GM12892 (cell line): ENCODE measurements at regions not wholly inside any gene's neighbourhood (a gene's known extent, or its start where the extent isn't known, plus 50 kb on each side); places are given as distances from the start of the nearest gene placed in this dataset.

Experiments
- POLR2A ChIP-seq: IDR thresholded peaks from 2 replicates; pipeline ENCODE4 v1.6.1; 2011; ENCODE audit warnings: low read depth, low read length, control low read depth
- POLR2AphosphoS5 ChIP-seq: IDR thresholded peaks from 2 replicates; pipeline ENCODE4 v1.6.1; 2011; ENCODE audit warnings: low read depth, low read length, control low read depth

GRCh38 chr4:173466101-173466500 lies 63.9 kb downstream of the HAND2 start:
- TF ChIP-seq POLR2A (no peak), POLR2AphosphoS5 (no peak)
